IMR-90 (cell line): ENCODE measurements at regions not wholly inside any gene's neighbourhood (a gene's known extent, or its start where the extent isn't known, plus 50 kb on each side); places are given as distances from the start of the nearest gene placed in this dataset.

Experiments used
- ATAC-seq: fragments of 200-7000 bp; cut with Tn5 transposase; 2 replicates; pipeline ENCODE4 v1.9.1; 2020; ENCODE audit warnings: low read depth, mild to moderate bottlenecking, moderate library complexity
- BruUV-seq: library from RNA; stranded (reverse); fragments of 400-500 nt; replicated peaks from 2 replicates; lab custom pipeline; 2021; lab: Mats Ljungman, UMichigan
- CTCF ChIA-PET: fragments of 300-600 bp; formaldehyde crosslinking; extraction: SDS; loops from one replicate; lab custom pipeline; 2021; ENCODE audit warnings: antibody characterized with exemption; lab: Yijun Ruan, JAX
- POLR2A ChIA-PET: fragments of 300-600 bp; sonication (Branson Sonifier 250); formaldehyde crosslinking; loops from one replicate; lab custom pipeline; 2022; ENCODE audit warnings: antibody characterized with exemption; ENCODE audit not compliant: unreplicated experiment; lab: Charles Lee
- DNase-seq: peaks from one replicate; pipeline ENCODE4 v3.0.0; 2013
- H2AFZ ChIP-seq: replicated peaks from 2 replicates; pipeline ENCODE3; 2013; ENCODE audit warnings: low read length, mild to moderate bottlenecking; ENCODE audit not compliant: poor library complexity
- H2AK5ac ChIP-seq: 2 replicates; pipeline ENCODE4 v1.6.1; 2013; ENCODE audit warnings: low read depth, low read length, inconsistent platforms
- H2AK9ac ChIP-seq: replicated peaks from 2 replicates; pipeline ENCODE3; 2013; ENCODE audit warnings: mild to moderate bottlenecking, low read depth, low read length, moderate library complexity; ENCODE audit not compliant: poor library complexity
- H2BK120ac ChIP-seq: 2 replicates; pipeline ENCODE4 v1.6.1; 2013; ENCODE audit warnings: low read depth, low read length, inconsistent platforms
- H2BK15ac ChIP-seq: 3 replicates; pipeline ENCODE4 v1.6.1; 2013; ENCODE audit warnings: low read depth, low read length, inconsistent platforms
- H2BK20ac ChIP-seq: 2 replicates; pipeline ENCODE4 v1.6.1; 2013; ENCODE audit warnings: low read depth, mild to moderate bottlenecking, inconsistent platforms, low read length, moderate library complexity
- H2BK5ac ChIP-seq: 2 replicates; pipeline ENCODE4 v1.6.1; 2013; ENCODE audit warnings: mild to moderate bottlenecking, low read depth, low read length, inconsistent platforms; ENCODE audit not compliant: poor library complexity, severe bottlenecking
- H3K14ac ChIP-seq: replicated peaks from 2 replicates; pipeline ENCODE4 v1.6.1; 2013; ENCODE audit warnings: low read depth, low read length, inconsistent platforms
- H3K18ac ChIP-seq: 2 replicates; pipeline ENCODE4 v1.6.1; 2013; ENCODE audit warnings: low read depth, low read length, control low read depth
- H3K23ac ChIP-seq: 2 replicates; pipeline ENCODE4 v1.6.1; 2013; ENCODE audit warnings: low read depth, low read length, inconsistent platforms
- H3K27ac ChIP-seq: 2 replicates; pipeline ENCODE4 v1.5.1; 2013; ENCODE audit warnings: mild to moderate bottlenecking, control low read depth, low read length; ENCODE audit not compliant: insufficient read depth
- H3K27me3 ChIP-seq: 2 replicates; pipeline ENCODE4 v1.6.1; 2013; ENCODE audit warnings: low read length; ENCODE audit not compliant: control insufficient read depth, insufficient read depth
- H3K36me3 ChIP-seq: 2 replicates; pipeline ENCODE4 v1.6.1; 2013; ENCODE audit warnings: low read length, mixed read lengths; ENCODE audit not compliant: control insufficient read depth, insufficient read depth
- H3K4ac ChIP-seq: 2 replicates; pipeline ENCODE4 v1.6.1; 2013; ENCODE audit warnings: low read depth, low read length, inconsistent platforms
- H3K4me1 ChIP-seq: 2 replicates; pipeline ENCODE4 v1.6.1; 2013; ENCODE audit warnings: low read length, mixed read lengths; ENCODE audit not compliant: control insufficient read depth, insufficient read depth
- H3K4me2 ChIP-seq: 2 replicates; pipeline ENCODE4 v1.6.1; 2013; ENCODE audit warnings: low read depth, mild to moderate bottlenecking, control low read depth, low read length, moderate library complexity
- H3K4me3 ChIP-seq: 2 replicates; pipeline ENCODE4 v1.5.1; 2013; ENCODE audit warnings: low read depth, mild to moderate bottlenecking, control low read depth, low read length, moderate library complexity; ENCODE audit not compliant: insufficient read depth
- H3K56ac ChIP-seq: 2 replicates; pipeline ENCODE4 v1.6.1; 2013; ENCODE audit warnings: low read length, inconsistent platforms; ENCODE audit not compliant: insufficient read depth; ENCODE audit errors: extremely low read depth
- H3K79me1 ChIP-seq, 2 experiments: 2 replicates each; pipeline ENCODE4 v1.6.1; 2013; ENCODE audit warnings: low read length in 2 of 2, inconsistent platforms in 1 of 2, low read depth in 1 of 2
- H3K9ac ChIP-seq: 2 replicates; pipeline ENCODE4 v1.6.1; 2013; ENCODE audit warnings: low read depth, low read length, control low read depth
- H3K9me1 ChIP-seq: 2 replicates; pipeline ENCODE4 v1.6.1; 2013; ENCODE audit warnings: low read length, inconsistent platforms; ENCODE audit not compliant: insufficient read depth
- H3K9me3 ChIP-seq: 2 replicates; pipeline ENCODE4 v1.6.1; 2013; ENCODE audit warnings: low read length; ENCODE audit not compliant: control insufficient read depth, insufficient read depth
- H4K20me1 ChIP-seq: 2 replicates; pipeline ENCODE4 v1.6.1; 2013; ENCODE audit warnings: low read length, inconsistent platforms; ENCODE audit not compliant: insufficient read depth
- H4K5ac ChIP-seq: 2 replicates; pipeline ENCODE4 v1.6.1; 2013; ENCODE audit warnings: mild to moderate bottlenecking, low read depth, low read length, control low read depth
- H4K8ac ChIP-seq, 2 experiments: 2 replicates each; pipeline ENCODE4 v1.6.1; 2013; ENCODE audit warnings: low read depth in 2 of 2, low read length in 2 of 2, control low read depth in 1 of 2, inconsistent platforms in 1 of 2
- H4K91ac ChIP-seq: 2 replicates; pipeline ENCODE4 v1.6.1; 2013; ENCODE audit warnings: low read depth, low read length, inconsistent platforms; ENCODE audit not compliant: insufficient read depth
- MAFK ChIP-seq: IDR thresholded peaks from 2 replicates; pipeline ENCODE4 v1.6.1; 2012; ENCODE audit warnings: low read depth, low read length, improper control_type of control experiment
- RCOR1 ChIP-seq: IDR thresholded peaks from 2 replicates; pipeline ENCODE4 v1.6.1; 2012; ENCODE audit warnings: mild to moderate bottlenecking, low read length, improper control_type of control experiment; ENCODE audit not compliant: insufficient replicate concordance
- WGBS, 2 experiments: methylation state at CpG; one replicate each; pipeline versions ENCODE4 v1.1.5 to v1.1.7; 2013; ENCODE audit warnings: missing lambda C conversion rate in 2 of 2; ENCODE audit not compliant: insufficient read length in 1 of 2; ENCODE audit errors: extremely low coverage in 2 of 2; 5-methylcytosine and 5-hydroxymethylcytosine counted together
- dilution Hi-C: fragments of 300-500 bp; cut with HindIII; formaldehyde crosslinking; loops from one replicate; pipeline ENCODE4 v1.14.3; 2018; ENCODE audit warnings: low sequenced_read_pairs; ENCODE audit not compliant: unreplicated experiment
- in situ Hi-C: fragments of 300-500 bp; cut with MboI; formaldehyde crosslinking; loops from 3 replicates; pipeline ENCODE4 v1.14.3; 2019; ENCODE audit warnings: low sequenced_read_pairs, inconsistent platforms, mixed read lengths
- intact Hi-C: fragments of 100-400 bp; cut with micrococcal nuclease; formaldehyde crosslinking; loops from 2 replicates; pipeline ENCODE4 v1.10.0; 2022

DNA sequence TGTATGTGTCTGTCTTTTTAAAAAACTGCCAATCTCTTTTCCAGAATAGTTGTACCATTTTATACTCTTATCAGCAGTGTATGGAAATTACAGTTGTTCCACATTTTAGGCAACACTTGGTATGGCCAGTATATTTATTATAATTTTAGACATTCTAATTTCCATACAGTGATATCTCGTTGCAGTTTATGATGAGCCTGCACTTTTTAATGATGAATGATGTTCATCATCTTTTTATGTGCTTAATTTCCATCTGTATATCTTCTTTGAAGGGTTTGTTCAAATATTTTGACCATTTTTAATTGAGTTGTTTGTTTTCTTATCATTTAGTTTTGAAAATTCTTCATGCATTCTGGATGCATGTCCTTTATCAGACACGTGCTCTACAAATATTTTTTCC lies 57.0 kb upstream of the UBE2E2 start:
- BruUV-seq, result no TSS peak
- Histone ChIP-seq H4K5ac (no peak overlapping the region), H3K9me3 (no peaks in the 10 kb centered on the region), H3K4me3 (no peak overlapping the region), H4K8ac (no peak overlapping the region), H3K9ac (no peak overlapping the region), H3K36me3 (no peaks in the 10 kb centered on the region), H3K79me1 (no peaks in the 10 kb centered on the region), H3K23ac (no peak overlapping the region), H3K56ac (no peak overlapping the region), H3K14ac (no peak overlapping the region), H3K9me1 (no peaks in the 10 kb centered on the region), H2BK15ac (no peak overlapping the region), H2BK5ac (no peak overlapping the region), H3K4ac (no peak overlapping the region), H3K27me3 (peaks cover 7% of the 10 kb centered on the region), H3K18ac (no peak overlapping the region), H4K91ac (no peak overlapping the region), H2AFZ (no peak overlapping the region), H3K27ac (no peak overlapping the region), H3K4me1 (no peaks in the 10 kb centered on the region), H4K20me1 (no peaks in the 10 kb centered on the region), H2BK120ac (no peak overlapping the region), H3K4me2 (no peak overlapping the region), H2BK20ac (no peak overlapping the region), H2AK9ac (no peak overlapping the region), H2AK5ac (no peak overlapping the region)
- in situ Hi-C loops, result no loop called here
- intact Hi-C loops, result no loop called here
- dilution Hi-C loops, result no loop called here
- CTCF ChIA-PET, result no interaction called here
- DNase-seq (no peak), ATAC-seq (no peak)
- POLR2A ChIA-PET, result no interaction called here
- WGBS, 2 experiments, result no CpG with 5 or more reads among the region's 2 CpGs
- TF ChIP-seq RCOR1, result no peak
- peak; percentile 61 for TF ChIP-seq MAFK
